HG03442 (cell line): ENCODE measurements at regions not wholly inside any gene's neighbourhood (a gene's known extent, or its start where the extent isn't known, plus 50 kb on each side); places are given as distances from the start of the nearest gene placed in this dataset.

Experiments
- ATAC-seq: cut with Tn5 transposase; IDR thresholded peaks from one replicate; pipeline ENCODE4 v1.9.1; 2021; ENCODE audit warnings: mild to moderate bottlenecking, moderate library complexity; ENCODE audit not compliant: unreplicated experiment

DNA sequence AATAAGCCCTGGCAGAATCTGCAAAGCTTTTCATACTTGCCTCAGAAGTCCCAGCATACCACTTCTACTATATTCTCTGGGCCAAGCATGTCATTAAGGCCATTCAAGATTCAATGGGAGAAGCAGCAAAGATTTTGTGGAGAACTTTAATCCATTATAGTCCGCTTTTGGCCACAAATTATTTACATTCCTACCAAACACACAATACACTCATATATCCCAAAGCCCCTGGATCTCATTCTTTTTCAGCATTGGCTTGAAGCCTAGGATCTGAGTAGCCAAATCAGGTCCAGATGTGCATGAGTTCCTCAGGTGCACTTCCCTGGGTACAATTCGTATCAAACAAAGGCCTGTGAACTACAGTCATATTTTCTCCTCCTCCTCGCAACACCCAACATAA, 203.4 kb downstream of the NDFIP2 start:
- ATAC-seq = no peak

DNA sequence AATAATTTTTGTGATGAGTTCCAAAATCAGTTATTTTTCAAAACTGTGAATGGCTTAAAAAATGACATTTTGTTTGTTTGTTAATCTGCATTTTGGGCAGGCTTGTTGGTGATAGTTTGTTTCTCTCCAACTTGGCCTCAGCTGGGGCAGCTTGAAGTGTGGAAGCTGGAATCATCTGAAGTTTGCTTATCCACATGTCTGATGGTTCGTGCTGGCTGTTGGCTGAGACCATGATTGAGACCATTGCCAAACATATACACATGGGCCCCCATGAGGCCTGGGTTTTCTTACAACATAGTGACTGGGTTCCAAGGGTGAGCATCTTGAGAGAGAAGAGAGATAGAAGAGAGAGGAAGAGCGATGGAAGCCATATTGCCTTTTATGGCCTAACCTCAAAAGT, 201.2 kb downstream of the NDFIP2 start:
- ATAC-seq = no peak

GRCh38 chr13:79681069-79681468, 200.1 kb downstream of the NDFIP2 start:
- ATAC-seq = no peak

GRCh38 chr13:79680485-79680884, 199.5 kb downstream of the NDFIP2 start:
- no peak for ATAC-seq

- ATAC-seq = peak; percentile 64
Observed at GRCh38 chr13:79679334-79679733, 198.4 kb downstream of the NDFIP2 start.

GRCh38 chr13:79678100-79678499, 197.1 kb downstream of the NDFIP2 start:
- ATAC-seq = no peak

DNA sequence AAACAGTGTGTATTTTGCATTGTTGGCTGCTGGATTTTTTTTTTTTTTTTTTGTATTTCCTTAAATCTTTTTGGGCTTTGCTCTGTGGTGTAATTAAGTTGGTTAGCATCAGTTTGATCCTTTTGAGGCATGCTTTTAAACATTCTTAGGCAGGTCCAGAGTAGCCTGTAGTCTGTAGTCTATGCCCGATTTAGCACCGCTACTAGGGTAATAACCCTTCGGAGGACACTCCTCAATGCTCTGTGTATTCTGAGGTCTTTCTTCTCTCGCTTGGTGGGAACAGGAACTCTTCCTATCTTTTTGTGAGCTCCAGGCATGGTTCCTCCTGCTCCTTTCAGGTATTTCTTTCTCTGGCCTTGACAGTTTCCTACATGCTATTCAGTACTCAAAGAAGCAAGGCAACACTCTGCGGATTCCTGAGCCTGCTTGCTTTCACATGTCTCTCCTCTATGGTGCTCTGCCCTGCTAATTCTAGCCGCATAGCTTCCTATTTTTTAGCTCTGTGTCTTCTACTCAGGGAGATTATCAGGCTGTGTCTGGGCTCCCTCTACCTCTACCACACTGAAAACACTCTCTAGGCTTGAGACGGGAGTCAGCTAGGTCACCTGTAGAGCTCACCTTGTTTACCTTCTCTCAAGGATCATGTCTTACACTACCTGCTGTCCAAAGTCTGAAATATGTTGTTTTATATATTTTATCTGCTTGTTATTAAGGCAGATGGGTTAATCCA, 195.1 kb downstream of the NDFIP2 start:
- no peak for ATAC-seq

DNA sequence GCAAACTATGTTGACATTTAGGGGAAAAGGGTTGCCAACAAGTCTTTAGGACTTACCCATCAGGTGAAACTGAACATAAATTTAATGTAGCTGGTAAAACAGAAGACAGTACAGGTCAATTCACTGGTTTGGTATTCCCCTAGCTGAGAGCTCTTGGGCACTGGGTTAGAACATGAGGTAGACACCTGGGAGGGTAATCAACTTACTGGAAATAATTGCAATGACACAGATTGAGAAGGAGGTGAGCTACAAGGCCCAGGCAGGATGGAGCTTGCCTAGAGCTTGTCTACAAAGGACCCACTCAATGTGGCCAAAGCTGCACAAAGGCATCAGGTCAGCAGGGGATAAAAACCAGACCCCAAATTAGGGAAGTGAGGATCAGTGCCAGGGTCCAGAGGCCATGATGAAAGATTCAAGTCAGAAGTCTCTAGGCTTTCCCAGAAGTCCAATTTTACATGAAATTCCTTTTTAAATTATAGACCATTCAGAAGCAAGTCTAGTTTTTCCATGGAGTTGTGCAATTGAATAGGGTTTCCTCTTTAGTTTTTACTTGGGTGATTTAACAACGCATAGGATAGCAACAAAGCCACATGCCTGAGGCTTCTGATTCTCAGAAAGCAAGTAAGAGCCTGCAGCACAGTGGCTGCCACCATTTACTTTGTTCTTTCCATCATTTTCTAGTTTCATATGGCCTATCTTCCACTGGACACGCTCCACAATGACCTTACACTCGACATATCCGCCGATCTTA, 194.0 kb downstream of the NDFIP2 start:
- no peak for ATAC-seq

DNA sequence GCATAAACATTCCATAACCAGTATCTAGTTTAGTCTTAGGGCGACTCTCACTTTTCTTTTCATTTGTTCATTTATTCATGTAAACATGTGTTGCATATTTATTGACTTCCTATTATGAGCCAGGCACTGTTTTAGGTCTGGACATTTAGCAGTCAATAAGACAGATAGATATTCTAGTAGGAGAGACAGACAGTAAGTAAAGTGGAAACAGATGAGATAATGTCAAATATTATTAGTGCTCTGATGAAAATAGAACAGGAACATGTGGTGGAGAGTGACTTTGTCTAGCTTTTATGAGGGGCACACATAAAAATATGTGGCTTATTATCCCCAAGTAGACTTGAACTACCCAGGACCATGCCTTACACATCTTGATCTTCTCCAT, 193.0 kb downstream of the NDFIP2 start:
- no peak for ATAC-seq

DNA sequence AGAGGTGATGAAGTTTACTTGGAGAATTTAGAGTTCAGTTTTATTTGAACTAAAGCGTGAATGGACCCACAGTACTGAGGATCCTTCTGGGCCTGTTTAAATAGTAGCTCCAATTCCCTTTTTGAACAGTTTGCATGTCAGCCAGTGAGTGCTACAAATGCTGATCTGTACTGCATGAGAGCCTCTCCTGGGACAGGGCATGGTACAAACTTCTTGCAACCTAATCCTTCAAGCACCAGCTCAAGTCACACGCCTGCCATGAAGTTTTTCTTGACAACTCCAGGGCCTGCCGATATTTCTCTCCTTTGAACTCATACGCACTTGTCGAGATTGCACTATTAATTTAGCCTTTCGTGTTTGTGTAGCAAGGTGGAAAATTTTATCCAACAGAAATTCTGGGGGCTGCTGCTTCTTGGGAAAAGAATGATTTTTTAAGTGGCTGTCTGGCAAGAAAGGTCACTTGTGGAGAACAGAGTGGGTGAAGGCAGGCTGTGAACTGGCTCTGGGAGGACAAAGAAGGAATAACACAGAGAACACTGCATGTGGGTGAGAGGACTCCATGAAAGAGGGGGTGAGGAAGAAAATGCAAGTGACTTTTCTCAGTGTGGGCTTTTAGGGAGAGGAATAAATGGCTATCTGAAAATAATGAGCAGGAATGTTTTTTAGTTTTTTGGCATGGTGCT, 192.5 kb downstream of the NDFIP2 start:
- ATAC-seq = no peak

DNA sequence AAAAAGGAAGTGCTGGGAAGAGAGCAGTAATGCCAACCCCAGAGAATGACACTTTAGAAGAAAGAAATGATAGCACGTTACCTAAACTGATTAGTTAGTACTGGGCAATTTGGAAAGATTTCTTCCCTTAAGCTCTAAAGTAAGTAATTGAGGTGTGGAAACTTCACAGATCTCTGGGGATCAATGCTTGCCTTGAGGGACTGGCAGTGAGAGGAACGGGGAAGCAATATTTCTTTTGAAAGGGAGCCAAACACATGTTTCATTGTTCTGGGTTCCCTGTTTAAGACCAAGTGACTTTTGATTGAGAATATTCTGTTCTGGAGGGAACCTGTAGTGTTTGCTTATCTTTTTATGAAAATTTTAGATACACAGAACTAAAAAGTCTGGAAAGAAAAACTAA, 190.5 kb downstream of the NDFIP2 start:
- no peak for ATAC-seq

DNA sequence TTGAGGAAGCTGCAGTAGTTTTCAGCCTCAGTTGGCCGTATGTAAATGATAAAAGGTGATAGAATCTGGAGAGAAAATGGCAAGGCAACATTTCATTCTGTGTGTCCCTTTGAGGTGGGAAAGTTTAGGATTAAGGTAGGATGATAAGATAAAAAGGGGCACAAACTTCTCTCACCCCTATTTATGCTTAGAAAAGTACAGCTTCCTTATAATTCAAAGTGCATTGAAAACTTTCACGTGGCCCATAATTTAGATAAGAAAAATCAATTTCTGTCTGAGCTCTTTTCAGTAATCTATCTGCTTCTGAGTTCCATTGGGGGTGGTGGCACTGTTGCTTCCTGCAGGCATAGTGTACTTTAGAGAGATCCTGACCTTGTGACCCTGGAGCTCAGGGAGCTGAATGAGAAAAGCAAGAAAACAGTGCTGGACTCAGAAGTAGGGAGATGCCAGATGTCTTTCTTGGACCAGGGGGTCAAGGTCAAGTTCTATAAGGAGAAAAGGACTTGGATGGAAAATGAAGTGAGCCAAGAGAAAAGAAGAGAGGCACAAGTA, 187.3 kb downstream of the NDFIP2 start:
- no peak for ATAC-seq

DNA sequence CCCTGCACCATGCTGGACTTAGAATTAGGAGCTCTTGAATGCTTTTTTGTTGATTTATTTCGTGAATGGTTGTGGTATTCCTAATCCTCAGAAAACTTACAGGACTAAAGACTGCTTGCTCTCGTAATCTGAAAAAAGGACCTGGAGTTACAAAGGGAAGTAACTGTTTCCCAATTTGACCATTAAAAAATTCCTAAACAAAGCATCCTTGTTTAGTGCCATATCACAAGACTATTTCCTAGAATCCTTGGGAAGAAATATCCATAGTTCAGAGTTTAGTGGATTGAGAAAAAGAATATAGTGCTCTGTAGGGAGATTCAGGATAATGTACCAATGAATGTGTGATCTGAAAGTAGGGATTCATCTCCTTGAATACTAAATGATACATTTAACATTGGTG, 186.8 kb downstream of the NDFIP2 start:
- no peak for ATAC-seq

DNA sequence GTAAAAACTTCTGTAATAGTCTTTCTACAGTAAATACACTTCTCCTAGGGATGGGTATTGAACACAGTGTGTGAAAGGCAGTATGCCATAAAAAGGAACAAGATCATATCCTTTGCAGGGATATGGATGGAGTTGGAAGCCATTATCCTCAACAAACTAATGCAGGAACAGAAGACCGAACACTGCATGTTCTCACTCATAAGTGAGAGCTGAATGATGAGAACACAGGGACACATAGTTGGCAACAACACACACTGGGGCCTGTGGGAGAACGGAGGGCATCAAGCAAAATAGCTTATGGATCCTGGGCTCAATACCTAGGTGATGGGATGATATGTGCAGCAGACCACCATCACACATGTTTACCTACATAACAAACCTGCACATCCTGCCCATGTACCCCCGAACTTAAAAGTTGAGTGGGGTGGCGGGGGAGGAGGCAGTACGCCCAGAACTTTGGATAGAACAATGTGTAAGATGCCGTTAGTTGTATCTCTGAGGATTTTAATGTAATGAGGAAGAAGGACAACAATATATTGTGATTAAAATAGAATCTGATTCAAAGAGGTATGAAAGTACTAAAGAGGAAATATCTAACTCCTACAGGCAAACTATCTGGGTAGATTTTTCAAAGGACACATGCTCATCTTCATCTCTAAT, 183.2 kb downstream of the NDFIP2 start:
- ATAC-seq = no peak

- ATAC-seq = no peak
Observed at GRCh38 chr13:79663435-79663834, 182.5 kb downstream of the NDFIP2 start.

DNA sequence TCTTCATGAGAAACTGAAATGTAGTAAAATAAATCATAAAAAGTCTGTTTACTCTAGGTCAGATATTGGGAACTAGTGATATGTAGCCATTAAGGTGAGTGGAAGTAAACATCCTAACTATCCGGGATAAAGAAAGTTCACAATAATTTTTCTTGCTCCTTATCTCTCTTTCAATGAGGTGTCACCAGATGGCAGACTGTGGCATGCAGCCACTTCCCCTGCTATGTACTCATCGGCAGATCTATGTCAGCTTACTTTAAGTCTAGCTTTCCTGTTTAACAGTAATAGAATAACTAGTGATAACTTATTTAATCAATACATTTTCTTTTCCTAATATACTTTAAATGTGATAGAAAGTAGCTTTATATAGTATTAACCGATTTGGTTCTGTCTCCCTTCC, 181.9 kb downstream of the NDFIP2 start:
- no peak for ATAC-seq

GRCh38 chr13:79660361-79660760, 179.4 kb downstream of the NDFIP2 start:
- ATAC-seq = peak; percentile 74

- ATAC-seq = no peak
Observed at GRCh38 chr13:79659121-79659521, 178.2 kb downstream of the NDFIP2 start.

DNA sequence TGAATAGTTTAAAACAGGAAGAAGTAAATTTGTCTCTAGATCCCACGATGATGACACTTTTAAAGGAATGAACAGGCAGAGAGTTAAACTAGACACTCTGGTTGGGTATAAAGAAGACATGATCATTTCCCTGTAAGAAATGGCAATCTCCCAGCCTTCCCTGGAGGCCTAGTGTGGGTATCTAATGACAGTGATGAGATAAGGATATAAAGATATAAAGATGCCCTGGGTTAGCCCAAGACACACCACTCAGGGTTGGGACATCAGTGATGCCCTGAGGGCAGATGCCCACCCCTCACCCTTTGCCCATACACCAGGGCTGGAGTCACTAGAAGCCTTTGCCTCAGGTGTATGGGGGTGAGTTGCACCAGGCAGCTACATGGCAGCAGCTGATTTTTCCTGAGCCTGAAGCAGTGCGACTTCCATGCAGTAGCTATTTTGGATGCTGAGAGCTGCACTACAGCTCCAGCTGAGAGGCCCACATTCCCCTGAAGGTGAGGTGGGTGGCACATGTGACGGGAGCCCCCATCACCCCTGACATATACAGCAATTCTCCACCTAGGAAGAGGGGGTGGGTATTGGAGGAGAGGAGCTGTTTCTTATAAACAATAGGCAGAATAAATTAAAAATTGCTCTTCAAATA, 177.5 kb downstream of the NDFIP2 start:
- ATAC-seq = no peak

DNA sequence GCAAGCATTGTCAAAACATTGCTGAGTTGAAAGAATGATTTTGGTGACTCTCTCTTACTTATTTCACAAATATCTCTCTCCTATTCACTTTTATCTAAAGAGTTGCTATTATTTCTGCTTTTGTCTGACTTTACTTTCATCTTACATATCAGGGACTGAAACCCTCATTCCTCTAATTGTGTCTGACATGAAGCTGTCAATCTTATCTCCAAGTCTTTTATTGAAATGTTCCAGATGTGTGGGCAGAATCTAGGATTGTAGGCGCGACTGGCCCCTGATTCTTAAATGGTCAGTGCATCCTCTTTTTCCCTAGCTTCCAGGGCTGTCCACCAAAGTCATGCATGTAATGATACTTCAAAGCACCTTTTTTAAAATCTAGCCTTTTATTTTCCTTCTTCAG, 174.6 kb downstream of the NDFIP2 start:
- ATAC-seq = no peak

GRCh38 chr13:79654520-79654919, 173.6 kb downstream of the NDFIP2 start:
- no peak for ATAC-seq
